ENCODE measurements at regions not wholly inside any gene's neighbourhood (a gene's known extent, or its start where the extent isn't known, plus 50 kb on each side); places are given as distances from the start of the nearest gene placed in this dataset.

- FAIRE-seq (no peak), DNase-seq (no peak), ATAC-seq (no peak)
- H3K4me3 ChIP-seq, result no peak overlapping the region
- no peaks in the 10 kb centered on the region for H3K27me3 ChIP-seq
- no peaks in the 10 kb centered on the region for H3K4me1 ChIP-seq
- intact Hi-C loops (cut with DNase I), result no loop called here
- H3K27ac ChIP-seq, result no peak overlapping the region
- no peak for TF ChIP-seq CTCF (IDR thresholded peaks at IDR 0.05)
- no peaks in the 10 kb centered on the region for H3K36me3 ChIP-seq
- H3K9me3 ChIP-seq, result no peaks in the 10 kb centered on the region
- 83 to 88% methylated on average over 13 of the region's 13 CpGs for WGBS, 2 donors
Observed at GRCh38 chr5:3944930-3945329, 349.3 kb downstream of the IRX1 start.

DNA sequence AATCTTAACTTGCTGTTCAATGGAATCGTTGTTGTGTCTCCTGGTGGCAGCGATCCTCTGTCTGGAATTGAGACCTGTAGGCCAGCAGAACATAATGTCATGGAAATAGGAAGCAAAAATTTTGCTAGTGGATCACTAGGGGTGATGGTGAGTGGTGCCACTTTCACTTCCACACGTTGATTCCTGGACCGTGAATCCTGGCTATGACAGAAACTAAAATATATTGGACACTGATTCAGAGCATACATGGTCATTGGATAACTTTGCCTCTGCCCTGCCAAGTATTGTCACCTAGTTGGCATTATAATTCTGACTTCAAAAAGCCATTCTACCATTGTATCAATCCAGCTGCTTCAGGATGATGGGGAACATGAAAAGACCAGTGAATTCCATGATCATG is 353.2 kb downstream of the IRX1 start:
- no peak for ATAC-seq
- intact Hi-C loops (cut with DNase I), result no loop called here
- H3K4me1 ChIP-seq, result no peaks in the 10 kb centered on the region
- no peak overlapping the region for H3K4me3 ChIP-seq
- 55 to 73% methylated on average over 4 of the region's 4 CpGs for WGBS, 2 donors
- no peak for DNase-seq
- FAIRE-seq, result no peak
- TF ChIP-seq CTCF (IDR thresholded peaks at IDR 0.05), result no peak
- no peaks in the 10 kb centered on the region for H3K27me3 ChIP-seq
- no peak overlapping the region for H3K27ac ChIP-seq
- no peaks in the 10 kb centered on the region for H3K9me3 ChIP-seq
- no peaks in the 10 kb centered on the region for H3K36me3 ChIP-seq

DNA sequence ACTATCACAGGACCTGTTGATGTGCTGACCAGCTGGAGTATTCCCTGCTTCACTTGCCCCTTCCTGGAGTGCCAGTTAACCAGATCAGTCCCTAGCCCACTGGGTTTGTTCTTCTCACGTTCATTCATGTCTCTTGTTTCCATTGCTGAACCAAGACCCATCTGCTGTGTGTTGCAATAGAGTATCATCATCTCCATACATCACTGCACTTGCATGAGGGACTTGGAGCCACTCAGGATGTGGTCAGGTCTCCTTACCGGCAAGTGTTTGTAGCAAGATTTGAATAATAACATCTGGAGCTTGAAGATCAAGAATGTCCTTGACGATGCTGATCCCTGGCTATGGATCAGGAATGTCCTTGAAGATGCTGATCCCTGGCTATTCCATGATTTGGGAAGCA is 358.6 kb downstream of the IRX1 start:
- no peak overlapping the region for H3K4me3 ChIP-seq
- no peaks in the 10 kb centered on the region for H3K9me3 ChIP-seq
- 25 to 29% methylated on average over 3 of the region's 3 CpGs for WGBS, 2 donors
- no peak for ATAC-seq
- H3K27ac ChIP-seq, result no peak overlapping the region
- H3K27me3 ChIP-seq, result no peaks in the 10 kb centered on the region
- no peak for DNase-seq
- no peaks in the 10 kb centered on the region for H3K36me3 ChIP-seq
- no peak for TF ChIP-seq CTCF (IDR thresholded peaks at IDR 0.05)
- no peaks in the 10 kb centered on the region for H3K4me1 ChIP-seq
- no peak for FAIRE-seq
- intact Hi-C loops (cut with DNase I), result no loop called here

- no peak for TF ChIP-seq CTCF (IDR thresholded peaks at IDR 0.05)
- WGBS, 2 donors, result 44 to 47% methylated on average over 6 of the region's 6 CpGs
- Histone ChIP-seq H3K36me3 (no peaks in the 10 kb centered on the region), H3K9me3 (no peaks in the 10 kb centered on the region), H3K27me3 (no peaks in the 10 kb centered on the region), H3K4me1 (no peaks in the 10 kb centered on the region), H3K4me3 (no peak overlapping the region), H3K27ac (no peak overlapping the region)
- no peak for ATAC-seq
- intact Hi-C loops (cut with DNase I), result no loop called here
- no peak for FAIRE-seq
- no peak for DNase-seq
Observed at GRCh38 chr5:3954633-3955032, 359.0 kb downstream of the IRX1 start.

GRCh38 chr5:3957658-3958057 is 362.0 kb downstream of the IRX1 start:
- Histone ChIP-seq H3K27me3 (no peaks in the 10 kb centered on the region), H3K27ac (no peak overlapping the region), H3K9me3 (no peaks in the 10 kb centered on the region), H3K36me3 (no peaks in the 10 kb centered on the region), H3K4me1 (no peaks in the 10 kb centered on the region), H3K4me3 (no peak overlapping the region)
- intact Hi-C loops (cut with DNase I), result no loop called here
- FAIRE-seq (no peak), DNase-seq (no peak), ATAC-seq (no peak)
- no peak for TF ChIP-seq CTCF (IDR thresholded peaks at IDR 0.05)
- 44 to 51% methylated on average over 7 of the region's 7 CpGs for WGBS, 2 donors

Data from pancreas (tissue), 10 donors.